ENCODE measurements at regions not wholly inside any gene's neighbourhood (a gene's known extent, or its start where the extent isn't known, plus 50 kb on each side); places are given as distances from the start of the nearest gene placed in this dataset.

DNA sequence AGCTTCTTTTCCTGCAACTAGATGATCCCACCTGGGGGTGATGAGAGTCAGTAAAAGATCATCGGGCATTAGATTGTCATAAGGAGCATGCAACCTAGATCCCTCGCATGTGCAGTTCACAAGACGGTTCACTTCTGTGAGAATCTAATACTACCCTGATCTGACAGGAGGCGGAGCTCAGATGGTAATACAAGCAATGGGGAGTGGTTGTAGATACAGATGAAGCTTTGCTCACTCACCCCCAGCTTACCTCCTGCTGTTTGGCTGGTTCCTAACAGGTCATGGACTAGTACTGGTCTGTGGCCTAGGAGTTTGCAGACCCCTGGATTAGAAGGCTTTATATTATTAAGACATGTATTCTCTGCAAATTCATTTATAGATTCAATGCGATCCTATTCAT is 181.6 kb upstream of the MGMT start:
- Histone ChIP-seq H3K36me3 (ENCODE audit: insufficient read depth, low read length) (no peaks in the 10 kb centered on the region), H3K4me2 (ENCODE audit: low read length) (no peak overlapping the region), H3K27ac (ENCODE audit: low read length) (no peak overlapping the region), H3K9ac (ENCODE audit: low read length) (no peak overlapping the region), H3K9me3 (ENCODE audit: low read length) (no peaks in the 10 kb centered on the region), H3K9me2 (ENCODE audit: insufficient read depth, low read length) (no peaks in the 10 kb centered on the region), H3K4me3 (ENCODE audit: low read length) (no peak overlapping the region), H3K79me2 (replicated peaks; ENCODE audit: insufficient read depth, low read length) (no peaks in the 10 kb centered on the region), H3K27me3 (ENCODE audit: insufficient read depth, low read depth, low read length) (no peaks in the 10 kb centered on the region), H2AFZ (ENCODE audit: low read depth, low read length) (no peak overlapping the region), H3F3A (ENCODE audit: insufficient read depth, low read length, poor library complexity, severe bottlenecking) (no peaks in the 10 kb centered on the region), H4K20me1 (ENCODE audit: insufficient read depth) (no peaks in the 10 kb centered on the region)
- TF ChIP-seq SMC3 (conservative IDR thresholded peaks at IDR 0.05; ENCODE audit: poor library complexity) (no peak), MXI1 (conservative IDR thresholded peaks at IDR 0.05; ENCODE audit: poor library complexity, severe bottlenecking) (no peak), POLR2AphosphoS5 (IDR thresholded peaks at IDR 0.05) (no peak), RAD21 (conservative IDR thresholded peaks at IDR 0.05) (no peak), EP300 (conservative IDR thresholded peaks at IDR 0.05; ENCODE audit: poor library complexity, severe bottlenecking) (no peak), EZH2 (IDR thresholded peaks at IDR 0.05; ENCODE audit: borderline replicate concordance, insufficient read depth, low read length, poor library complexity, severe bottlenecking) (no peak), TAF1 (IDR thresholded peaks at IDR 0.05; ENCODE audit: low read depth) (no peak)
- TF ChIP-seq, protein P1, sequence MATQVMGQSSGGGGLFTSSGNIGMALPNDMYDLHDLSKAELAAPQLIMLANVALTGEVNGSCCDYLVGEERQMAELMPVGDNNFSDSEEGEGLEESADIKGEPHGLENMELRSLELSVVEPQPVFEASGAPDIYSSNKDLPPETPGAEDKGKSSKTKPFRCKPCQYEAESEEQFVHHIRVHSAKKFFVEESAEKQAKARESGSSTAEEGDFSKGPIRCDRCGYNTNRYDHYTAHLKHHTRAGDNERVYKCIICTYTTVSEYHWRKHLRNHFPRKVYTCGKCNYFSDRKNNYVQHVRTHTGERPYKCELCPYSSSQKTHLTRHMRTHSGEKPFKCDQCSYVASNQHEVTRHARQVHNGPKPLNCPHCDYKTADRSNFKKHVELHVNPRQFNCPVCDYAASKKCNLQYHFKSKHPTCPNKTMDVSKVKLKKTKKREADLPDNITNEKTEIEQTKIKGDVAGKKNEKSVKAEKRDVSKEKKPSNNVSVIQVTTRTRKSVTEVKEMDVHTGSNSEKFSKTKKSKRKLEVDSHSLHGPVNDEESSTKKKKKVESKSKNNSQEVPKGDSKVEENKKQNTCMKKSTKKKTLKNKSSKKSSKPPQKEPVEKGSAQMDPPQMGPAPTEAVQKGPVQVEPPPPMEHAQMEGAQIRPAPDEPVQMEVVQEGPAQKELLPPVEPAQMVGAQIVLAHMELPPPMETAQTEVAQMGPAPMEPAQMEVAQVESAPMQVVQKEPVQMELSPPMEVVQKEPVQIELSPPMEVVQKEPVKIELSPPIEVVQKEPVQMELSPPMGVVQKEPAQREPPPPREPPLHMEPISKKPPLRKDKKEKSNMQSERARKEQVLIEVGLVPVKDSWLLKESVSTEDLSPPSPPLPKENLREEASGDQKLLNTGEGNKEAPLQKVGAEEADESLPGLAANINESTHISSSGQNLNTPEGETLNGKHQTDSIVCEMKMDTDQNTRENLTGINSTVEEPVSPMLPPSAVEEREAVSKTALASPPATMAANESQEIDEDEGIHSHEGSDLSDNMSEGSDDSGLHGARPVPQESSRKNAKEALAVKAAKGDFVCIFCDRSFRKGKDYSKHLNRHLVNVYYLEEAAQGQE (IDR thresholded peaks at IDR 0.05; ENCODE audit: borderline replicate concordance), result no peak
- TF ChIP-seq, protein P2, sequence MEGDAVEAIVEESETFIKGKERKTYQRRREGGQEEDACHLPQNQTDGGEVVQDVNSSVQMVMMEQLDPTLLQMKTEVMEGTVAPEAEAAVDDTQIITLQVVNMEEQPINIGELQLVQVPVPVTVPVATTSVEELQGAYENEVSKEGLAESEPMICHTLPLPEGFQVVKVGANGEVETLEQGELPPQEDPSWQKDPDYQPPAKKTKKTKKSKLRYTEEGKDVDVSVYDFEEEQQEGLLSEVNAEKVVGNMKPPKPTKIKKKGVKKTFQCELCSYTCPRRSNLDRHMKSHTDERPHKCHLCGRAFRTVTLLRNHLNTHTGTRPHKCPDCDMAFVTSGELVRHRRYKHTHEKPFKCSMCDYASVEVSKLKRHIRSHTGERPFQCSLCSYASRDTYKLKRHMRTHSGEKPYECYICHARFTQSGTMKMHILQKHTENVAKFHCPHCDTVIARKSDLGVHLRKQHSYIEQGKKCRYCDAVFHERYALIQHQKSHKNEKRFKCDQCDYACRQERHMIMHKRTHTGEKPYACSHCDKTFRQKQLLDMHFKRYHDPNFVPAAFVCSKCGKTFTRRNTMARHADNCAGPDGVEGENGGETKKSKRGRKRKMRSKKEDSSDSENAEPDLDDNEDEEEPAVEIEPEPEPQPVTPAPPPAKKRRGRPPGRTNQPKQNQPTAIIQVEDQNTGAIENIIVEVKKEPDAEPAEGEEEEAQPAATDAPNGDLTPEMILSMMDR (IDR thresholded peaks at IDR 0.05; ENCODE audit: poor library complexity, severe bottlenecking), result no peak

- no peaks in the 10 kb centered on the region for H3K79me2 ChIP-seq (replicated peaks; ENCODE audit: insufficient read depth, low read length)
- H3K27ac ChIP-seq (ENCODE audit: low read length), result no peak overlapping the region
- H3K4me3 ChIP-seq (ENCODE audit: low read length), result no peak overlapping the region
- H3K9ac ChIP-seq (ENCODE audit: low read length), result no peak overlapping the region
- H3K27me3 ChIP-seq (ENCODE audit: insufficient read depth, low read depth, low read length), result no peaks in the 10 kb centered on the region
- H3F3A ChIP-seq (ENCODE audit: insufficient read depth, low read length, poor library complexity, severe bottlenecking), result no peaks in the 10 kb centered on the region
- H2AFZ ChIP-seq (ENCODE audit: low read depth, low read length), result no peak overlapping the region
- H3K9me2 ChIP-seq (ENCODE audit: insufficient read depth, low read length), result no peaks in the 10 kb centered on the region
- TF ChIP-seq POLR2AphosphoS5 (IDR thresholded peaks at IDR 0.05), result no peak
- TF ChIP-seq, protein P2 (IDR thresholded peaks at IDR 0.05; ENCODE audit: poor library complexity, severe bottlenecking), result no peak
- H3K9me3 ChIP-seq (ENCODE audit: low read length), result no peaks in the 10 kb centered on the region
- H3K36me3 ChIP-seq (ENCODE audit: insufficient read depth, low read length), result no peaks in the 10 kb centered on the region
- no peaks in the 10 kb centered on the region for H4K20me1 ChIP-seq (ENCODE audit: insufficient read depth)
- no peak overlapping the region for H3K4me2 ChIP-seq (ENCODE audit: low read length)
Measured at GRCh38 chr10:129288999-129289584, 177.9 kb upstream of the MGMT start.
